Epidermal melanocyte (primary cell): ENCODE measurements at regions not wholly inside any gene's neighbourhood (a gene's known extent, or its start where the extent isn't known, plus 50 kb on each side); places are given as distances from the start of the nearest gene placed in this dataset.
A peak's percentile ranks its signal among the peaks of the same experiment; 100 is the strongest.
"Not testable (repeated sequence)": the region's sequence is repeated elsewhere in the genome, so short reads cannot be mapped to it uniquely, and the experiment has no call there.

ENCODE experiments used
- DNase-seq: peaks from one replicate; pipeline ENCODE4 v3.0.0; 2011; ENCODE audit warnings: low spot score; ENCODE audit not compliant: insufficient read length

GRCh38 chr11:16605894-16606783 is 132.3 kb upstream of the C11orf58 start:
- peak; percentile 86 for DNase-seq

- DNase-seq, result no peak
Measured at GRCh38 chr11:16605389-16605893, 133.0 kb upstream of the C11orf58 start.

GRCh38 chr11:16604794-16605388 is 133.6 kb upstream of the C11orf58 start:
- DNase-seq, result no peak

- no peak for DNase-seq
Measured at GRCh38 chr11:16603890-16604793, 134.3 kb upstream of the C11orf58 start.

GRCh38 chr11:16603245-16603644 is 135.2 kb upstream of the C11orf58 start:
- no peak for DNase-seq

GRCh38 chr11:16598906-16599305 is 139.5 kb upstream of the C11orf58 start:
- DNase-seq, result no peak

- no peak for DNase-seq
Measured at GRCh38 chr11:16598032-16598431, 140.4 kb upstream of the C11orf58 start.

GRCh38 chr11:16596231-16596630 is 142.2 kb upstream of the C11orf58 start:
- DNase-seq, result no peak

- no peak for DNase-seq
Measured at GRCh38 chr11:16591157-16591556, 147.3 kb upstream of the C11orf58 start.

GRCh38 chr11:16587670-16588069 is 150.8 kb upstream of the C11orf58 start:
- DNase-seq, result no peak

GRCh38 chr11:16584569-16584968 is 153.9 kb upstream of the C11orf58 start:
- DNase-seq, result no peak

- DNase-seq, result not testable (repeated sequence)
Measured at GRCh38 chr11:16581078-16581477, 157.4 kb upstream of the C11orf58 start.

- DNase-seq, result no peak
Measured at GRCh38 chr11:16577490-16577889, 161.0 kb upstream of the C11orf58 start.

- not testable (repeated sequence) for DNase-seq
Measured at GRCh38 chr11:16574889-16575288, 163.6 kb upstream of the C11orf58 start.

GRCh38 chr11:16572945-16573344 is 165.5 kb upstream of the C11orf58 start:
- no peak for DNase-seq

GRCh38 chr11:16561150-16561549 is 177.3 kb upstream of the C11orf58 start:
- no peak for DNase-seq

GRCh38 chr11:16558494-16558893 is 180.0 kb upstream of the C11orf58 start:
- DNase-seq, result no peak

- no peak for DNase-seq
Measured at GRCh38 chr11:16555956-16556355, 182.5 kb upstream of the C11orf58 start.

GRCh38 chr11:16554361-16554760 is 184.1 kb upstream of the C11orf58 start:
- DNase-seq, result no peak

GRCh38 chr11:16547879-16548278 is 190.6 kb upstream of the C11orf58 start:
- no peak for DNase-seq

GRCh38 chr11:16543642-16544041 is 187.3 kb upstream of the SOX6 start:
- no peak for DNase-seq

- DNase-seq, result no peak
Measured at GRCh38 chr11:16542353-16542752, 186.0 kb upstream of the SOX6 start.
